ENCODE measurements at regions not wholly inside any gene's neighbourhood (a gene's known extent, or its start where the extent isn't known, plus 50 kb on each side); places are given as distances from the start of the nearest gene placed in this dataset.

- TF ChIP-seq, protein P1, sequence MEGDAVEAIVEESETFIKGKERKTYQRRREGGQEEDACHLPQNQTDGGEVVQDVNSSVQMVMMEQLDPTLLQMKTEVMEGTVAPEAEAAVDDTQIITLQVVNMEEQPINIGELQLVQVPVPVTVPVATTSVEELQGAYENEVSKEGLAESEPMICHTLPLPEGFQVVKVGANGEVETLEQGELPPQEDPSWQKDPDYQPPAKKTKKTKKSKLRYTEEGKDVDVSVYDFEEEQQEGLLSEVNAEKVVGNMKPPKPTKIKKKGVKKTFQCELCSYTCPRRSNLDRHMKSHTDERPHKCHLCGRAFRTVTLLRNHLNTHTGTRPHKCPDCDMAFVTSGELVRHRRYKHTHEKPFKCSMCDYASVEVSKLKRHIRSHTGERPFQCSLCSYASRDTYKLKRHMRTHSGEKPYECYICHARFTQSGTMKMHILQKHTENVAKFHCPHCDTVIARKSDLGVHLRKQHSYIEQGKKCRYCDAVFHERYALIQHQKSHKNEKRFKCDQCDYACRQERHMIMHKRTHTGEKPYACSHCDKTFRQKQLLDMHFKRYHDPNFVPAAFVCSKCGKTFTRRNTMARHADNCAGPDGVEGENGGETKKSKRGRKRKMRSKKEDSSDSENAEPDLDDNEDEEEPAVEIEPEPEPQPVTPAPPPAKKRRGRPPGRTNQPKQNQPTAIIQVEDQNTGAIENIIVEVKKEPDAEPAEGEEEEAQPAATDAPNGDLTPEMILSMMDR (IDR thresholded peaks at IDR 0.05; ENCODE audit: extremely low read depth in 1 of 2, insufficient read depth in 1 of 2, low read depth in 1 of 2, low read length in 2 of 2) = no peak
- no peak for TF ChIP-seq JUN (IDR thresholded peaks at IDR 0.05; ENCODE audit: borderline replicate concordance, insufficient read depth, insufficient read length, low read depth)
- no peak for TF ChIP-seq POLR2AphosphoS5 (IDR thresholded peaks at IDR 0.05; ENCODE audit: insufficient read depth, low read depth, low read length)
Measured at GRCh38 chr7:88363869-88364268, 57.2 kb upstream of the STEAP4 start.
